ENCODE measurements at regions not wholly inside any gene's neighbourhood (a gene's known extent, or its start where the extent isn't known, plus 50 kb on each side); places are given as distances from the start of the nearest gene placed in this dataset.

DNA sequence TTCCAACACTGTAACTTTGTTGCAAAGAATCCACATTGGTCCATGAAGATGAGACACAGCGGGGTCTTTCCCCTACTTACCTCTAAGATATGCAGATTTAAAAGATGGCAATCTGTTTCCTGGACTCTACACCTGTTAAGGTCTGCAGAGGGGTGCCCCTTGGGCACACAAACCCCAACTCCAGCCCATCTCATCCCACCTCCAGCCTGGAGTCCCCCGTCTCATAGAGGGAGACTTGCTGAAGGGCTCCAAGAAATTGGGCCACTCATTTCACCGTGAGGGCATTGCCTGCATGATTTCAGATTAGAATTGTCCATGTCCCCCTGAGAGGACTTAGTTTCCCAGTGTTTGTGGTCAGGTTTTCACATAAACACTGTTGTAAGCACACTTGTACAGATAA lies 365.7 kb downstream of the IRX2 start:
- no peak overlapping the region for H3K27ac Mint-ChIP-seq

DNA sequence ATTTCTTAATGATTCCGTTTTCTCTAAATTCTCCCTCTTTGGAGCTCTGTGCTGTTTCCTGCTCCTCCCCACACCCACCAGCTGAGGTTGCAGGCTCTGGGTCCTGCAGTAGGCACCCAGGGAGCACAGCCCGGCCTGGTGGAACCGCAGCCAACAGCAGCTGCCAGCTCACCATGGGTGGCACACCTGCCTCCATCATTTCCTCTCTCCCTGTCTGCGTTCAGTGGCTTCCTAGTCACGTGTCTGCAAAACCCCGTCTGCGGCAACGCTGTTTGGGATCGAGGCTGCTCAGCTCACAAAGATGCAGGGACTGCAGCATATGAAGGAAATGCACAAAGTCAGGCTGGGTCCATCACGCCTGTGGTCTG lies 367.8 kb downstream of the IRX2 start:
- no peaks in the 10 kb centered on the region for H3K4me1 Mint-ChIP-seq

More for the DNA sequence above, 365.7 kb downstream of the IRX2 start:
- no peak for DNase-seq
- H3K36me3 Mint-ChIP-seq: no peaks in the 10 kb centered on the region
- no peaks in the 10 kb centered on the region for H3K27me3 Mint-ChIP-seq
- H3K4me3 Mint-ChIP-seq: no peak overlapping the region
- no peaks in the 10 kb centered on the region for H3K9me3 Mint-ChIP-seq
- no peaks in the 10 kb centered on the region for H3K4me1 Mint-ChIP-seq

DNA sequence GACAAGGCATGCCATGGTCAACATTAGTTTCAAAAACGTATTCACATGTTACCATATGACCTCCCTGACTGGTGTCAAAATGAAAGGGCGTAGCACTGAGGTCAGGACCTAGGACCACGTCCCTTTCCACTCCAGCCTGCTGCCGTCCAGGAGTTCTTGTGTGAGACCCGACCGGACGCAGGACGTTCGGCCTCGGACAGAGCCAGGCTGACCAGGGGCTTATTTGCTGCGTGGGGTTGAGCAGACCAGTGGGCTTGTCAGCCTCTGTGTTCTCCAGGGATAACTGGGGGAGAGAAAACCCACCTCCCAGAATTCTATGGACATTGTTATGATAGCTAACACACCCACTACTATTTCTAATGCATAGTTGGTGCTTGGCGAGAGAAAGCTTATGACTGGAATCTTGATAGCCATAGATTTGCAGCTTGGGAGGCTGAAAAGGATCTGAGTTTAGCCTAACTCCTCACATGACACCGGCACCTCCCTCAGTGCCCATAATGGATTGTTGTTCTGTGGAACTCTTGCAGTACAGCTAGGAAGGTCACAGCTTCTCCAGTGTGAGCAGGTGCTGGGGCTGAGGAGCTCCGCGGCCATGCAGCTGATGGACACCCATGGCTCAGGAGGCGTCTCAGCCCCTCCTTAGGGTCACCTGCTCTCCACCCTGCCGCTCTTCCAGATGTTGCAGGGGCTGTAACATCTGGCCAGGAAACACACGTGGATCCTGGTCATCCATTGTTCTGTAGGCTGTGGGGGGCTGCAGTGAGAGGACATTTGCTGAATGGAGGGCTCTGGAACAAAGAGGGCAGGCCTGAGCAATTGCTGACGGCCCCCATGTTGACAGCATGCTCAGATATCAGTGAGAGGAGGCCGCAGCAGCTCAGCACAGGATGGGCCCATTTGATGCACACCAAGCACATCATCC lies 368.4 kb downstream of the IRX2 start:
- H3K4me1 Mint-ChIP-seq: no peaks in the 10 kb centered on the region
- H3K9me3 Mint-ChIP-seq: no peaks in the 10 kb centered on the region

More for the DNA sequence above, 367.8 kb downstream of the IRX2 start:
- Mint-ChIP-seq H3K27ac (no peak overlapping the region), H3K9me3 (no peaks in the 10 kb centered on the region), H3K27me3 (no peaks in the 10 kb centered on the region), H3K4me3 (no peak overlapping the region), H3K36me3 (no peaks in the 10 kb centered on the region)
- DNase-seq: no peak

DNA sequence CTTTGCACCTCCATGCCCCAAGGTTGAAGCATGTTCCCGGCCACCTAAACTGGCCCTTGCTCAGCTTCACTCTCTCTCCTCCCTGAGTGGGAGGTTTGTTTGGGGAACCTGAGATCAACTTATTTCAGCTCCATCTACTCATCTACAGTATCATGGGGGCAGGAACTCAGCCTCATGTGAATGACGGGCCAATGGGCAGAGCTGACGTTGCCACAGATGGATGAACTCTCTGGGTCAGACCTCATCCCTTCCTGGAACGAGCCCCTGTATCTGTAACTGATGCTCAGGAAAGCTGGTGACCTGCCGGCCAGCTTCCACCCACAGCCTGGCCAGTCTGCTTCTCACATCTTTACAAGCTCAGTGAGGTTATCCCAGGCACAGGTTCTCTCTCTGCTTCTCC lies 369.6 kb downstream of the IRX2 start:
- Mint-ChIP-seq H3K36me3 (no peaks in the 10 kb centered on the region), H3K4me1 (no peaks in the 10 kb centered on the region), H3K27ac (no peak overlapping the region), H3K9me3 (no peaks in the 10 kb centered on the region), H3K4me3 (no peak overlapping the region), H3K27me3 (no peaks in the 10 kb centered on the region)
- DNase-seq: no peak

More for the DNA sequence above, 368.4 kb downstream of the IRX2 start:
- no peaks in the 10 kb centered on the region for H3K27me3 Mint-ChIP-seq
- no peak overlapping the region for H3K4me3 Mint-ChIP-seq
- no peak for DNase-seq
- no peaks in the 10 kb centered on the region for H3K36me3 Mint-ChIP-seq
- no peak overlapping the region for H3K27ac Mint-ChIP-seq

DNA sequence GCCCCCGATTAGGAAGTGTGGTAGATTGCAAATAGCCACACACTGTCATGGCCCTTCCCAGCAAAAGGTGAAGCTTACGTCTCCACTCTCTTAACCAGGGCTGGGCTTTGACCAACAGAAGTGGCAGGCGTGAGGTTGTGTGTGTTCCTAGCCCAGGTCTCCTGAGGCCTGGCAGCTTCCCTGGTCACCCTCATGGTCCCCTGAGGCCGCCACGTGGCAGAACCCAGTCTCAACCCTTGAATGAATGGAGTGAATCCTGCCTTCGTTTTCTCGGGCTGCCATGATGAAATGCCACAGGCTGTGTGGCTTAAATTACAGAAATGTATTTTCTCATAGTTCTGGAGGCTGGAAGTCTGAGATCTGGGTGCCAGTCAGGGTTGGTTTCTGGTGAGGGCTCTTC lies 370.4 kb downstream of the IRX2 start:
- Mint-ChIP-seq H3K27me3 (no peaks in the 10 kb centered on the region), H3K27ac (no peak overlapping the region), H3K36me3 (no peaks in the 10 kb centered on the region), H3K4me3 (no peak overlapping the region), H3K9me3 (no peaks in the 10 kb centered on the region), H3K4me1 (no peaks in the 10 kb centered on the region)
- no peak for DNase-seq

DNA sequence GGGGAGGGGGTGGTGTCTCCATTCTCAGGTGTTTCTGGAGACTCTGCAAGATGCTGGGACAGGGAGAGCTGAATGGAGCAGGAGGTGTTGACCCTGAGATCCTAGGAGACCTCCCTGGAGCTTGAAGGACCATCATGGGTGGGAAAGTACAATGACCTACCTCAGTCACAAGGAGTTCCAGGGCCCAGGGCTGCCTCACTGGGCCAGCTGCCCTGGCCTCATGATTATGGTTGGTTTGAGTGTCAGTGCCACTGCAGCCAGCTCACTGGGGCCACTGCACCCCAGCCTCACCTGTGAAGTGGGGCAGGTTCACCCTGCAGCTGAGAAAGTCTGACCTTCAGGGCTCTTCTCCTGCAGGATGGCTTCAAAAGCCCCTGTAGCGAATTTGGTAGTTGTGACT lies 372.5 kb downstream of the IRX2 start:
- no peaks in the 10 kb centered on the region for H3K27me3 Mint-ChIP-seq
- H3K36me3 Mint-ChIP-seq: no peaks in the 10 kb centered on the region
- H3K4me1 Mint-ChIP-seq: no peaks in the 10 kb centered on the region
- H3K4me3 Mint-ChIP-seq: no peak overlapping the region
- no peaks in the 10 kb centered on the region for H3K9me3 Mint-ChIP-seq
- no peak overlapping the region for H3K27ac Mint-ChIP-seq
- DNase-seq: no peak

DNA sequence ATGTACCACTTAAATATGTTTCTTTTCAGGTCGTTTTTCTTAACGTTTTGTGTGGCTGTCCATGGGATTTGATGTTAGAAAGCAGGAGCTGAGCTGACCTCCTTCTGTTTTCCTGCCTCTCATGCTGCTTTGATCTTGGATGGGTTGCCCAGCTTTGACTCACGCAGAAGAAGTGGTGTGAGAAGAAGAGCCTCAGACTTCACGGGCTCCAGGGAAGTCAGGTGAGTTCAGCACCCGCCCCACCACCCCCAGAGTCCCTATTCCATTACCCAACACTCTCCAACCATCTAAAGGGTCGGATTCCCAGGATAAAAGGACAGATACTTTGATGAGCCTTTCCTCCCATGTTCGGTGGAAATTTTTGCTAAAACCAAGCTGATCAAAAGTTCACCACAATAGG lies 373.4 kb downstream of the IRX2 start:
- H3K27me3 Mint-ChIP-seq: no peaks in the 10 kb centered on the region
- H3K4me3 Mint-ChIP-seq: no peak overlapping the region
- H3K36me3 Mint-ChIP-seq: no peaks in the 10 kb centered on the region
- H3K27ac Mint-ChIP-seq: no peak overlapping the region
- H3K4me1 Mint-ChIP-seq: no peaks in the 10 kb centered on the region
- no peaks in the 10 kb centered on the region for H3K9me3 Mint-ChIP-seq
- no peak for DNase-seq

DNA sequence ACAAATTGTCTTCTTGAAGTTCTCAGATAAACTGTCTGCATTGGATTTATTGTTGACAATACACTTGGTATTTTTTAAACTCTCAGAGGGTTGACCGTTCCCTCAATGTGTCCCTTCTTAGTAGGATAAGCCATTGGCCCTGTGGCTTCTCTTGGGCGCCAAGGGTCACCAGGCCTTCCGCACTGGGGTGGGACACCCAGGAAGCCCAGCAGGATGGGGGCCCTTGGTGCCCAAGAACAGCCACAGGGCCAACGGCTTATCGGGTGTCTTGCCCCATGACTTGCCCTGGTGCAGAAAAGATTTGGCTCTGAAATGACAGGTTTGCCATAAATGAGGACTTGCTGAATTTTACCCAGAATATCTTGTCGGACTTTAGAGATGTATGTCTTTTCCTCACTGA lies 375.0 kb downstream of the IRX2 start:
- Mint-ChIP-seq H3K9me3 (peaks cover 3% of the 10 kb centered on the region), H3K4me3 (no peak overlapping the region), H3K27me3 (no peaks in the 10 kb centered on the region), H3K4me1 (no peaks in the 10 kb centered on the region), H3K27ac (no peak overlapping the region), H3K36me3 (no peaks in the 10 kb centered on the region)
- DNase-seq: no peak

DNA sequence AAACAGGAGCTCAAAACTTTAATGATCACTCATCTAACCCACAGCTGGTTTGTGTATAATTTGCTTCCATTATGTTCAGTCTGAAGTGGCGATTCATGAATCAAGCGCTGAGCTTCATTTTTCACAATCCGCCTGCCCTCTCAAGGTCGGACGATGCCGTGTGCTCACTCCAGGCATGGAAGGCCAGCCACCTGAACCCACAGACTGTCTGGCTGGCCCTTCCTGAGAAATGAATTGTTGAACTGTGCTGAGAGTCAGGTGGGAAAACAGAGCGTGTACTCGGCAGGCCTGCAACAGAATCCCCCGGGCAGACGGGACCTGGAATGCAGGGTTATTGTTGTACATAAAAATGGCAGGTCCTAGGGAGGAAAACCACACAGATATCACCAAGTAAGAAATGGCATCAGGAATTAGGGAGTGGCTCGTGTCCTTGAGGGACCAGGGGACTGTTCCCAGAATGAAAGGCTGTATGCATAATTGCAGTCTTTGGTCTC lies 375.7 kb downstream of the IRX2 start:
- Mint-ChIP-seq H3K9me3 (peaks cover 3% of the 10 kb centered on the region), H3K4me1 (no peaks in the 10 kb centered on the region), H3K27ac (no peak overlapping the region), H3K4me3 (no peak overlapping the region), H3K27me3 (no peaks in the 10 kb centered on the region), H3K36me3 (no peaks in the 10 kb centered on the region)
- DNase-seq: no peak

DNA sequence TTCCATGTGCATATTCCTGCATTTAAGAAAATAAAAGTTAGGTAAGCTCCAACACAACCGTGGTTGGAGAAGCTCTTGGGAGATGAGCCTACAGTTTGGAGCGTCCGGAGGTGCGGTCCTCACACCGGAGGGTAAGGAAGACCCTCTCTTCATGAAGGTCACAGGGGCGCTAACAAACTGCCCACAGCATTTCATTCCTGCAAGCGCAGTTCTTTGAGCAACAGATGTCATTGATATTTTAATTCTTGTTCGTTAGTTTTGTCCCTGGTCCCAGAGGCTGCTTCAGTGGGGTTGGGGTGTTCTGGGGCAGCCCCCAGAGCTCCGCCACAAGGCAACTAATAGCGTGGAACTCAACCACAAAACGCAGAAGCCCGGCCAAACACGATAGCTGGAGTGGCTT lies 376.2 kb downstream of the IRX2 start:
- H3K9me3 Mint-ChIP-seq: peaks cover 3% of the 10 kb centered on the region
- H3K4me1 Mint-ChIP-seq: no peaks in the 10 kb centered on the region
- no peak for DNase-seq
- no peaks in the 10 kb centered on the region for H3K36me3 Mint-ChIP-seq
- no peaks in the 10 kb centered on the region for H3K27me3 Mint-ChIP-seq
- H3K4me3 Mint-ChIP-seq: no peak overlapping the region
- H3K27ac Mint-ChIP-seq: no peak overlapping the region

DNA sequence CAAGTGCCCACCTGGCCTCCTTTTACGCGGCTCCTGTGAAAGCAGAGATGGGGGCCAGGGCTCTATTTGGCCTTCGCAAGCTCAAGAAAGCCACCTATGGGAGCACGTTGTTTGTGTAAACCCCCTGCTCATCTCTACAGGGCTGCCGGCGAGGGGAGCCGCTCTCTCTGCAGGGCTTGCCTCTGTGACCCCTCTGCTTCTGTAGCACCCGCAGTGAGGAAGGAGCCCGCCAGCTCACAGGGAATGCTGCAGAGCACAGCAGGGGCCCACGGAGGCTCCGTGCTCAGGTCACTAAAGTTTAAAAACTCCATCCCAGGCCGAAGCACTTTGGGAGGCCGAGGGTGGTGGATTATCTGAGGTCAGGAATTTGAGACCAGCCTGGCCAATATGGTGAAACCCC lies 376.8 kb downstream of the IRX2 start:
- no peaks in the 10 kb centered on the region for H3K4me1 Mint-ChIP-seq
- H3K36me3 Mint-ChIP-seq: no peaks in the 10 kb centered on the region
- no peak for DNase-seq
- no peak overlapping the region for H3K27ac Mint-ChIP-seq
- no peak overlapping the region for H3K4me3 Mint-ChIP-seq
- peaks cover 3% of the 10 kb centered on the region for H3K9me3 Mint-ChIP-seq
- no peaks in the 10 kb centered on the region for H3K27me3 Mint-ChIP-seq

DNA sequence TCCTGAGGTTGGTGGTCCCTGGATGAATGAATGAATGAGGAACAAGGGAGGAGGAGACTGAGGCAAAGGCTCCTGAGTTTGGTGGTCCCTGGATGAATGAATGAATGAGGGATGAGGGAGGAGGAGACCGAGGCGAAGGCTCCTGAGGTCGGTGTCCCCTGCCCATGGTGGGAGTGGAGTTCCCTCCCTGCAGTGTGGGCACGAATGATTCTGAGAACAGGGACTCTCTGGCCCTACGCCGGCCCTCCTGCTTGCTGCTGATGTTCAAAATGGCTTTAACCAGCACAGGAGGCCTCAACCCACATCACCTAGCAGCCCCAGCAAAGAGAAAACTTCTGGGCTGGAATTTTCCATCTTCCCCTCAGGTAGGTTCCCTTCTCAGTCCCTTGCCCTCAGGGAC lies 377.8 kb downstream of the IRX2 start:
- H3K27ac Mint-ChIP-seq: no peak overlapping the region
- H3K27me3 Mint-ChIP-seq: no peaks in the 10 kb centered on the region
- no peaks in the 10 kb centered on the region for H3K36me3 Mint-ChIP-seq
- H3K4me1 Mint-ChIP-seq: no peaks in the 10 kb centered on the region
- no peak overlapping the region for H3K4me3 Mint-ChIP-seq
- no peak for DNase-seq
- H3K9me3 Mint-ChIP-seq: peaks cover 3% of the 10 kb centered on the region

DNA sequence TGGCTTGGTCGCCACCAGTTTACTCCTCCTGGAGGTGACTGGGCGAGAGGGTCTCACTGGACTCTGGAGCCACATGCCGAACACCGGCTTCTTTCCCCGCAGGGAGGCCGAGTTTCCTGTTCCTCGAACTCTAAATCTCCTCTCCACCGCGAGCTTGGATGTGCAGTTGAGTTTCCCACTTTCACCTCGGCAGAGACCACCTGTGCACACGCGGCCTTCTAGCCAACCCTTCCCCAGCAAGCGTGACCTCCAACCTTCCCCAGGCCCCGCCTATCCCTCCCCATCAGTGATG lies 380.1 kb downstream of the IRX2 start:
- no peak overlapping the region for H3K27ac Mint-ChIP-seq
- peaks cover 3% of the 10 kb centered on the region for H3K9me3 Mint-ChIP-seq
- DNase-seq: no peak
- no peaks in the 10 kb centered on the region for H3K27me3 Mint-ChIP-seq
- no peak overlapping the region for H3K4me3 Mint-ChIP-seq
- no peaks in the 10 kb centered on the region for H3K4me1 Mint-ChIP-seq
- no peaks in the 10 kb centered on the region for H3K36me3 Mint-ChIP-seq

DNA sequence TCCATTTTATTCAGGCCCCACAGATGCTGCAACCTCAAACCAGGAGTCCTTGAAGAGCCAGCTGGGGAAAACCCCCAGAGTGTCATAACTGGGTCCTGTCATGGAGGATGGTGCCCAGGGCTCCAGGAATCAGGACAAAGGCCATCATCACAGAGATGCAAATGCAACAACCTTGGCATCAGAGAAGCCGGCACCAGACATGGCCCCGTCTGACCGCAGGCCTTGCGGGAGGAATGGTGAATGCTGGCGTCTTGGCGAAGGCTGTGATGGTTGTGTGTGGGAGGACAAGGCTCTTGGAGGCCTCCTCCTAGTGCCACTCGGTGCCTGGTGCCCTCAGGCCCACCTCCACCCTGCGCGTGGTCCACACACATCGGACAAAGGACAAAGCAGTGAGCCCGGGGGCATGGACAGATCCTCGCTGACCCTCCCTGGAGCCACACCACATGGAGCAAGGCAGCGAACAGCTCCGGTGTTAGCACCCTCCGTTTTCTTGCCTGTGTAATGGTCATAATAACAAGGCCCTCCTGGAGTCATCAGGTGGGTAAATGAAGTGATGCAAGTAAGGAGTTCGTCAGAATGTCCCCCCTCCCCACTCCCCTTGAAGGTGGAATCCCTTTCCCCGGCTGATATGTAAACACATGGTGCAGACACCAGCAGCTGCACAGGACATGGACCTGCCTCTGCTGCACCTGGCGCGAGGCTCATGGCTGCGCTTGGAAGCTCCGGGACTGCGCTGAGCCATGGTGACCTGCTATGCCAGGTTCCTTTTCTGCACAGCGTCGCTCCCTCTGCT lies 380.7 kb downstream of the IRX2 start:
- Mint-ChIP-seq H3K36me3 (no peaks in the 10 kb centered on the region), H3K27ac (no peak overlapping the region), H3K27me3 (no peaks in the 10 kb centered on the region)

DNA sequence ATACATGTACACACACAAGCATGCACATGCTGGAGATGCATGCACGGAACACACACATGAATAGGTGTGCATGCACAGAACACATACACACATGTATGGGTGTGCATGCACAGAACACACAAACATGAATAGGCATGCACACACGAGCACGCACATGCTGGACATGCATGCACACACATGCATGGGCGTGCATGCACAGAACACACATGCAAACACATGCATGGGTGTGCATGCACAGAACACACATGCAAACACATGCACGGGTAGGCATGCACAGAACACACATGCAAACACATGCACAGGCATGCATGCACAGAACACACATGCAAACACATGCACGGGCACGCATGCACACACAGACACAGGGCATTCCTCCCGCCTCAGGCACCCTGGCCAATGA lies 382.3 kb downstream of the IRX2 start:
- DNase-seq: no peak
- Mint-ChIP-seq H3K4me1 (no peaks in the 10 kb centered on the region), H3K36me3 (no peaks in the 10 kb centered on the region), H3K4me3 (no peak overlapping the region), H3K9me3 (peaks cover 4% of the 10 kb centered on the region), H3K27me3 (no peaks in the 10 kb centered on the region), H3K27ac (no peak overlapping the region)

More for the DNA sequence above, 380.7 kb downstream of the IRX2 start:
- no peak for DNase-seq
- H3K9me3 Mint-ChIP-seq: peaks cover 3% of the 10 kb centered on the region
- no peaks in the 10 kb centered on the region for H3K4me1 Mint-ChIP-seq
- H3K4me3 Mint-ChIP-seq: no peak overlapping the region

DNA sequence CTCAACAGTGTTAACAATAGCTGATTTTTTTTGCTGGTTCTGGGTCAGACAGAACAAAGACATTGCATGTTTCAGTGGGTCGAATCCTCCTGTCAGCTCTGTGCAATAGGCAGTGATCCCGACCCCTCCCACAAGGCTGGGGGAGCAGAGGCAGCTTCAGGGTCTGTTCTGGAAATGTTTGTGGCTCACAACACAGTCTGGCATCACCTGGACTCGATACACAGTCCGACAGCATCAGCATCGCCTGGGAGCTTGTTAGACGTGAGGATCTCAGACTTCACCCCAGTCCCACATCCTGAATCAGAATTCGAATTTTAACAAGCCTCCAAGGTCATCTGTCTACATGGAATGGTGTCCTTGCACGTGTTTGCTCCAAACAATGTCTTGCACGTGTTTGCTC lies 384.7 kb downstream of the IRX2 start:
- no peaks in the 10 kb centered on the region for H3K4me1 Mint-ChIP-seq
- peaks cover 4% of the 10 kb centered on the region for H3K27me3 Mint-ChIP-seq
- no peak overlapping the region for H3K4me3 Mint-ChIP-seq
- peaks cover 2% of the 10 kb centered on the region for H3K9me3 Mint-ChIP-seq
- H3K27ac Mint-ChIP-seq: no peak overlapping the region
- no peaks in the 10 kb centered on the region for H3K36me3 Mint-ChIP-seq
- DNase-seq: no peak

All from activated naive CD8-positive, alpha-beta T cell treated with anti-CD3 and anti-CD28 coated beads for 36 hours (primary cell).